Activated T-helper 1 cell treated with anti-CD3 and anti-CD28 coated beads, Interleukin-12 subunit alpha, Interleukin-12 subunit beta, Interleukin-2, Interleukin-4 antibody, amounts not matched to agents 30 ng/mL and 10 ng/mL and 1 ng/mL, durations not matched to agents 14 hours and 24 hours and 36 hours (primary cell): ENCODE measurements at regions not wholly inside any gene's neighbourhood (a gene's known extent, or its start where the extent isn't known, plus 50 kb on each side); places are given as distances from the start of the nearest gene placed in this dataset.
"Not testable (repeated sequence)": the region's sequence is repeated elsewhere in the genome, so short reads cannot be mapped to it uniquely, and the experiment has no call there.

Source experiments
- DNase-seq: peaks from one replicate; pipeline ENCODE4 v3.0.0; 2021; ENCODE audit warnings: low spot score
- H3K27ac Mint-ChIP-seq: one replicate; pipeline ENCODE4 v1.8.0; 2021; ENCODE audit warnings: mild to moderate bottlenecking, mixed read lengths
- H3K27me3 Mint-ChIP-seq: one replicate; pipeline ENCODE4 v1.8.0; 2022; ENCODE audit warnings: mild to moderate bottlenecking, moderate library complexity, mixed read lengths; ENCODE audit not compliant: insufficient read depth
- H3K36me3 Mint-ChIP-seq: one replicate; pipeline ENCODE4 v1.8.0; 2021; ENCODE audit warnings: low read depth, mixed read lengths
- H3K4me1 Mint-ChIP-seq: one replicate; pipeline ENCODE4 v1.8.0; 2021; ENCODE audit warnings: low read depth, mixed read lengths
- H3K4me3 Mint-ChIP-seq: one replicate; pipeline ENCODE4 v1.8.0; 2021; ENCODE audit warnings: mild to moderate bottlenecking, moderate library complexity, mixed read lengths
- H3K9me3 Mint-ChIP-seq: one replicate; pipeline ENCODE4 v1.8.0; 2021; ENCODE audit warnings: mixed read lengths
- intact Hi-C: fragments of 100-400 bp; cut with micrococcal nuclease; formaldehyde crosslinking; loops from one replicate; pipeline ENCODE4 v1.15.1; 2024

DNA sequence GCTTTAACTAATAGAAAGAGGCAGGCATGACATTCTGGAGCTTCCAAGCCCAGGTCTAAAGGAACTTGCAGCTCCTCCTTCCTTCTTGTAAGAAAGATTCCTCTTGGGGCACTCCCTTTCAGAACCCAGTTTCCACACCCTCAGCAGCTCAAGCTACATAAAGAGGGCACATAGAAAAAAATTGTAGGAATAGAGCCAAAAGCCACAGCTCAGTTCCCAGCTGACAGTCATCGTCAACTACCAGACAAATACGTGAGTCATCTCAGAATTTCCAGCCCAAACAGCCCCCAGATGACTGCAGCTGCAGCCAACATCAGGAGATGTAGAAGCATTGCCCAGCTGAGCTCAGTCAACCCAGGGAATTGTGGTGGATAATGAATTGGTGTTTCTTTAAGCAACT, 349.8 kb upstream of the ARID1B start:
- peaks cover 2% of the 10 kb centered on the region for H3K27me3 Mint-ChIP-seq
- peaks cover 22% of the 10 kb centered on the region for H3K4me1 Mint-ChIP-seq
- intact Hi-C loops = no loop called here

GRCh38 chr6:156425359-156426020, 351.7 kb upstream of the ARID1B start:
- Mint-ChIP-seq H3K27ac (no peak overlapping the region), H3K27me3 (peaks cover 2% of the 10 kb centered on the region)
- intact Hi-C loops = no loop called here

More for the DNA sequence above, 349.8 kb upstream of the ARID1B start:
- no peaks in the 10 kb centered on the region for H3K9me3 Mint-ChIP-seq
- no peaks in the 10 kb centered on the region for H3K36me3 Mint-ChIP-seq
- no peak for DNase-seq
- no peak overlapping the region for H3K4me3 Mint-ChIP-seq
- H3K27ac Mint-ChIP-seq = no peak overlapping the region

GRCh38 chr6:156423829-156424228, 353.3 kb upstream of the ARID1B start:
- Mint-ChIP-seq H3K27ac (no peak overlapping the region), H3K27me3 (peaks cover 2% of the 10 kb centered on the region), H3K4me1 (peaks cover 22% of the 10 kb centered on the region), H3K36me3 (no peaks in the 10 kb centered on the region), H3K9me3 (no peaks in the 10 kb centered on the region), H3K4me3 (no peak overlapping the region)
- intact Hi-C loops = no loop called here
- peak; percentile 14 for DNase-seq

More at GRCh38 chr6:156425359-156426020, 351.7 kb upstream of the ARID1B start:
- DNase-seq = no peak
- no peaks in the 10 kb centered on the region for H3K9me3 Mint-ChIP-seq
- H3K4me3 Mint-ChIP-seq = no peak overlapping the region
- peaks cover 22% of the 10 kb centered on the region for H3K4me1 Mint-ChIP-seq
- H3K36me3 Mint-ChIP-seq = no peaks in the 10 kb centered on the region

GRCh38 chr6:156423075-156423474, 354.1 kb upstream of the ARID1B start:
- peaks cover 22% of the 10 kb centered on the region for H3K4me1 Mint-ChIP-seq
- H3K36me3 Mint-ChIP-seq = no peaks in the 10 kb centered on the region
- peaks cover 2% of the 10 kb centered on the region for H3K27me3 Mint-ChIP-seq
- H3K4me3 Mint-ChIP-seq = no peak overlapping the region
- H3K9me3 Mint-ChIP-seq = no peaks in the 10 kb centered on the region
- H3K27ac Mint-ChIP-seq = no peak overlapping the region
- no peak for DNase-seq
- intact Hi-C loops = no loop called here

DNA sequence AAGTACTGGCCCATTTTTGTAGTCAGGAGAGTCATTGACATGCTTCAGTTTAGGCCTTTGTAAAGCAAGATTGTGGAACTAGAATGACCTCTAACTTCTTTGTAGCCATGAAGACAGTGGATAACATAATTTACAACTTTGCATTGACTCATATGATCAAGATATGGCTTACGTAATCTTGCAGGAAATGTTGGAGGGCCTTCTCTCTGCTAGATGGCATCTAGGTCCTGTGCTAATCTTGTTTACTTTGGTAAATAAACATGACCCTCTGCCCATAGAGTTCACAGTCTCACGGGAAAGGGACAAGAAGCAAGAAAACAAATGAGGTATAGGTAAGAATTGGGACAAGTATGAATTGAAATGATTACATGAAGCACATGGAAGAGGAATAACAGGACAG, 355.2 kb upstream of the ARID1B start:
- H3K36me3 Mint-ChIP-seq = no peaks in the 10 kb centered on the region
- H3K4me3 Mint-ChIP-seq = no peak overlapping the region
- no peak for DNase-seq
- H3K4me1 Mint-ChIP-seq = peaks cover 22% of the 10 kb centered on the region
- no peak overlapping the region for H3K27ac Mint-ChIP-seq
- no peaks in the 10 kb centered on the region for H3K27me3 Mint-ChIP-seq
- no peaks in the 10 kb centered on the region for H3K9me3 Mint-ChIP-seq
- intact Hi-C loops = no loop called here

GRCh38 chr6:156421301-156421700, 355.9 kb upstream of the ARID1B start:
- DNase-seq, intact Hi-C loops, H3K27ac Mint-ChIP-seq, H3K9me3 Mint-ChIP-seq, H3K4me3 Mint-ChIP-seq, H3K36me3 Mint-ChIP-seq, H3K27me3 Mint-ChIP-seq: not testable (repeated sequence)
- H3K4me1 Mint-ChIP-seq = peaks cover 22% of the 10 kb centered on the region

DNA sequence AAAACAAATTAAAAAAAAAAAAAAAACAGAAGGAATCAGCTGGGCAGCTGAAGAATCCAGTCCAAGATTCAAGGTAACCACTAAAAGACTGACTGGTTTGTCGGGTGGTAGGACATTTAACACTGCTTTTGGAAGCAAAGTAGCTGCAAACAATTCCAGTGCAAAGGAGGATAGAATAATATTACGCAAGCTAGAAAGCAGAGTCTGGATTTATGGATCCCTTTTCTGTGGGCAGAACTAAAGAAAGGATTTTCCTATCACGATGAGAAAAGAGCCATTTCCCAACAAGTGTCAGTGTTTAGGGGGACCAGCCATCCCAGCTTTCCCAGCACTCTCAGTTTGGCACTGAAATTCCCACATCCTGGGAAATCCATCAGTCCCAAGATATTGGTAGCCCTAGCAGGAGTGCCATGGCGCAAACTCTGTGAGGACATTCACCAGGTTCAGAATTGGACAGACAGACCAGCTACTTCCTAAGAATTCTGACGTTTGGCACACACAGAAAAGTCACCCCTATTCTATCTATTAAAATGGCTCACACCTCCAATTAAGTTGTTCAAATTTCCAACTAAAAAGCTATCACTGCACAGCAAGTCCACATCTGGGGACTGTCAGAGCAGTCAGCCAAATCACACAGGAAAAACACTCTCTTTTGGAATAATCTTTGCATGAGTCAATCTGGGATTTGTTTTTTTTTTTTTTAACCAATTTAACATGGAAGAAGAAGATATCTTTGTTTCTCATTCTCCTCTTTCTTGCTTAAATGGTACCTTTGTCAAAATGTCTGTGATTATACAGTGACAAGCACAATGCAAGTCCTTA, 356.8 kb upstream of the ARID1B start:
- Mint-ChIP-seq H3K36me3 (no peaks in the 10 kb centered on the region), H3K4me3 (no peak overlapping the region), H3K9me3 (no peaks in the 10 kb centered on the region), H3K4me1 (peaks cover 22% of the 10 kb centered on the region), H3K27me3 (peaks cover 3% of the 10 kb centered on the region), H3K27ac (no peak overlapping the region)
- intact Hi-C loops = no loop called here
- no peak for DNase-seq

DNA sequence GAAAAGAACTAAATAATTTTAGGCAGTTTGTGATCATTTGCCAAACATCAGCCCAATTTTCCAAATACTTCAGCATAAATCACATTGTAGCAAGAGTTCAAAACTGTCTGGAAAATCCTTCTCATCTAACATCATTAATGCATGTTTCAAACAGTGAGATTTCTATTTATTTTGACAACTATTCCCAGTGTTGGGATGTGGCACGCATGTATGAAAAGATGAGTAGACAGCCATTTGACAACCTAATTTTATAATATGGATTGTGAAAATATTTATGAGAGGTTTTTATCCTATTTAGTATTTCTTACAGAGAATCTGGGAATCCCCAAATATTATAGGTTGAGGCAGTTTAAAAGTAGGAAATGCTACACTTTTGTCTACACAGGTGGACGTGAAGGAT, 357.6 kb upstream of the ARID1B start:
- DNase-seq = no peak
- H3K9me3 Mint-ChIP-seq = no peaks in the 10 kb centered on the region
- H3K4me3 Mint-ChIP-seq = no peak overlapping the region
- no peaks in the 10 kb centered on the region for H3K36me3 Mint-ChIP-seq
- peaks cover 21% of the 10 kb centered on the region for H3K4me1 Mint-ChIP-seq
- no peak overlapping the region for H3K27ac Mint-ChIP-seq
- intact Hi-C loops = no loop called here
- peaks cover 6% of the 10 kb centered on the region for H3K27me3 Mint-ChIP-seq

GRCh38 chr6:156418253-156418652, 358.9 kb upstream of the ARID1B start:
- Mint-ChIP-seq H3K4me3 (no peak overlapping the region), H3K4me1 (peaks cover 8% of the 10 kb centered on the region), H3K9me3 (no peaks in the 10 kb centered on the region), H3K36me3 (no peaks in the 10 kb centered on the region), H3K27me3 (peaks cover 6% of the 10 kb centered on the region), H3K27ac (no peak overlapping the region)
- intact Hi-C loops = no loop called here
- DNase-seq = no peak

- H3K4me3 Mint-ChIP-seq = no peak overlapping the region
- intact Hi-C loops = no loop called here
- H3K4me1 Mint-ChIP-seq = no peaks in the 10 kb centered on the region
- no peak overlapping the region for H3K27ac Mint-ChIP-seq
- no peaks in the 10 kb centered on the region for H3K9me3 Mint-ChIP-seq
- H3K27me3 Mint-ChIP-seq = peaks cover 6% of the 10 kb centered on the region
- H3K36me3 Mint-ChIP-seq = no peaks in the 10 kb centered on the region
- DNase-seq = no peak
These were observed 360.8 kb upstream of the ARID1B start for GRCh38 chr6:156416391-156416790.

GRCh38 chr6:156413154-156413553, 364.0 kb upstream of the ARID1B start:
- intact Hi-C loops = no loop called here
- Mint-ChIP-seq H3K4me3 (no peak overlapping the region), H3K4me1 (no peaks in the 10 kb centered on the region), H3K27me3 (peaks cover 16% of the 10 kb centered on the region), H3K36me3 (no peaks in the 10 kb centered on the region), H3K27ac (no peak overlapping the region), H3K9me3 (no peaks in the 10 kb centered on the region)
- no peak for DNase-seq

DNA sequence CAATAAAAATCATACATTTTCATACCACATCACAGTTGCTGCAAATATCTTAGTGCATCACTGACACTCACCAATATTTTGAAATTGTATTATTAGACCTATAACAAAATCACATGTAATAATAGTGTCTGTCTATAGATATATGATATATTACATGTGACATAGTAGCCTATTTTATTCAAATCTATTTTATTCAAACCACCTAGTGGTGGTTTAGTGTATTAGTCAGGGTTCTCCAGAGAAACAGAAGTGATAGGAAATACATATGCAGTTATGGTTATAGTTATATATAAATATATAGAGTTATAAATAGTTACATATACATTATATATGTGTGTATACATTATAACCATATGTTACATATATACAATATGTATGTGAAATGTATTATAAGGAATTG, 366.5 kb upstream of the ARID1B start:
- no peak overlapping the region for H3K27ac Mint-ChIP-seq
- H3K9me3 Mint-ChIP-seq = no peaks in the 10 kb centered on the region
- peaks cover 19% of the 10 kb centered on the region for H3K27me3 Mint-ChIP-seq
- intact Hi-C loops = no loop called here
- H3K36me3 Mint-ChIP-seq = no peaks in the 10 kb centered on the region
- H3K4me1 Mint-ChIP-seq = no peaks in the 10 kb centered on the region
- H3K4me3 Mint-ChIP-seq = no peak overlapping the region
- DNase-seq = no peak

DNA sequence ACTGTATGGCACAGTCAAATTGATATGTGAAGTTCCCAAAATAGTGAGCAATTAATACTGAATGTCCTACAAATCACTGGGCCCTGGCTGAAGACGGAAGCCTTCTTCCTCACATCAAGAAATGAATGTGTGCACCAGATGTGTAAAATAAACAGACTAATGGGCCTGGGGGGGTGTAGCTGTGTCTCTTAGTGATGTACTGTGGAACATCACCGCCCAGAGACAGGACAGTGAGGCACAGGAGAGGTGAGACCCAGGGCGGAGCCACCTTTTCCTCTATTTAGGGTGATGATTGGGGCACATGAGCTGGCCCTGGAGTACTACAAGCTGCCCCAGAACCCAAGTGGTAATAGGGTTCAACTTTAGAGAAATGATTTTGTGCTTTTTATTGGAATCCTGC, 368.5 kb upstream of the ARID1B start:
- no peaks in the 10 kb centered on the region for H3K4me1 Mint-ChIP-seq
- no peak for DNase-seq
- H3K27me3 Mint-ChIP-seq = peaks cover 17% of the 10 kb centered on the region
- H3K9me3 Mint-ChIP-seq = peaks cover 3% of the 10 kb centered on the region
- H3K27ac Mint-ChIP-seq = no peak overlapping the region
- H3K4me3 Mint-ChIP-seq = no peak overlapping the region
- intact Hi-C loops = no loop called here
- no peaks in the 10 kb centered on the region for H3K36me3 Mint-ChIP-seq
